ENCODE measurements at regions not wholly inside any gene's neighbourhood (a gene's known extent, or its start where the extent isn't known, plus 50 kb on each side); places are given as distances from the start of the nearest gene placed in this dataset.

DNA sequence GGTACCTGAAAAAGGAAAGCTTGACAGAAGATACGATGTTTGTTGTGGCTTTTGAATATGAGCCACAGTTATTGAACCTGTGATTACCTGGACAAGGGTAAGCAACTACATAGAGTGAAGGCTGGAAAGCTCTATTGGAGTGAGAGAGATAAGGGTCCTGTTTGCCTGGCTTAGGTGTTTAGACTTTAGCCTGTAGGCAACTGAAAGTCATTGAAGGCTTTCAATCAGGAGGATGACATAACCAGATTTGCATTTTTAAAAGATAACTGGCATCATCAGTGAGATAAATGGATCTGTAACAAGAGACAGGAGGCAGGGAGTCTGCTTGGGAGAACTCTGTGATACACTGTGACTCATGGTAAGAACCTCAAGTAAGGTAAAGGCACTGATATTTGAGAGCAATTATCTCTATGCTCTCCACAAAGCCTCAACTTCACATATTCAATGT, 128.9 kb upstream of the SOX5 start (continued):
- TF ChIP-seq TOPORS (CRISPR knock-in tag; IDR thresholded peaks at IDR 0.05): 0 out of 2 replicates have a peak, but pooled peaks have one; percentile 41
- peak; percentile 71 for TF ChIP-seq DMAP1 (CRISPR knock-in tag; IDR thresholded peaks at IDR 0.05)
- TF ChIP-seq, protein P1, sequence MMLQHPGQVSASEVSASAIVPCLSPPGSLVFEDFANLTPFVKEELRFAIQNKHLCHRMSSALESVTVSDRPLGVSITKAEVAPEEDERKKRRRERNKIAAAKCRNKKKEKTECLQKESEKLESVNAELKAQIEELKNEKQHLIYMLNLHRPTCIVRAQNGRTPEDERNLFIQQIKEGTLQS (CRISPR knock-in tag; IDR thresholded peaks at IDR 0.05): peak; percentile 84
- peak; percentile 92; the same call in 1 of the 2 replicates for TF ChIP-seq SALL1 (CRISPR knock-in tag; IDR thresholded peaks at IDR 0.05)
- TF ChIP-seq TGIF2 (CRISPR knock-in tag; IDR thresholded peaks at IDR 0.05): no peak
- no peak for TF ChIP-seq GATAD1 (CRISPR knock-in tag; IDR thresholded peaks at IDR 0.05)
- TF ChIP-seq SIX4 (CRISPR knock-in tag; IDR thresholded peaks at IDR 0.05): peak; percentile 90
- TF ChIP-seq YEATS2 (CRISPR knock-in tag; IDR thresholded peaks at IDR 0.05; ENCODE audit: borderline replicate concordance): no peak
- TF ChIP-seq PHF21A (CRISPR knock-in tag; IDR thresholded peaks at IDR 0.05): peak; percentile 80
- TF ChIP-seq HOMEZ (CRISPR knock-in tag; IDR thresholded peaks at IDR 0.05; ENCODE audit: low read depth): peak; percentile 69; the same call in 1 of the 2 replicates
- TF ChIP-seq ATRX (CRISPR knock-in tag; IDR thresholded peaks at IDR 0.05; ENCODE audit: borderline replicate concordance): no peak
- TF ChIP-seq SSRP1 (CRISPR knock-in tag; IDR thresholded peaks at IDR 0.05): no peak
- peak; percentile 97 for TF ChIP-seq ZEB1 (IDR thresholded peaks at IDR 0.05; ENCODE audit: insufficient replicate concordance, low read depth)
- TF ChIP-seq TAF1 (CRISPR knock-in tag; IDR thresholded peaks at IDR 0.05): peak; percentile 31; the same call in 1 of the 2 replicates
- TF ChIP-seq PITX1 (CRISPR knock-in tag; IDR thresholded peaks at IDR 0.05): peak; percentile 95
- TF ChIP-seq KLF13 (CRISPR knock-in tag; IDR thresholded peaks at IDR 0.05): no peak
- TF ChIP-seq FOSL2 (CRISPR knock-in tag; IDR thresholded peaks at IDR 0.05): peak; percentile 82
- peak; percentile 85 for TF ChIP-seq ERF (CRISPR knock-in tag; IDR thresholded peaks at IDR 0.05)
- no peak for TF ChIP-seq PHF8 (CRISPR knock-in tag; IDR thresholded peaks at IDR 0.05)
- TF ChIP-seq HMG20B (CRISPR knock-in tag; conservative IDR thresholded peaks at IDR 0.05): peak; percentile 77
- peak; percentile 90 for TF ChIP-seq GATAD2A (CRISPR knock-in tag; IDR thresholded peaks at IDR 0.05)
- no peak for TF ChIP-seq MTA1 (CRISPR knock-in tag; IDR thresholded peaks at IDR 0.05; ENCODE audit: borderline replicate concordance)
- TF ChIP-seq ZNF792 (CRISPR knock-in tag; IDR thresholded peaks at IDR 0.05): peak; percentile 71
- TF ChIP-seq PRDM10 (CRISPR knock-in tag; IDR thresholded peaks at IDR 0.05; ENCODE audit: low read depth): 0 out of 2 replicates have a peak, but pooled peaks have one; percentile 30
- TF ChIP-seq, protein P2, sequence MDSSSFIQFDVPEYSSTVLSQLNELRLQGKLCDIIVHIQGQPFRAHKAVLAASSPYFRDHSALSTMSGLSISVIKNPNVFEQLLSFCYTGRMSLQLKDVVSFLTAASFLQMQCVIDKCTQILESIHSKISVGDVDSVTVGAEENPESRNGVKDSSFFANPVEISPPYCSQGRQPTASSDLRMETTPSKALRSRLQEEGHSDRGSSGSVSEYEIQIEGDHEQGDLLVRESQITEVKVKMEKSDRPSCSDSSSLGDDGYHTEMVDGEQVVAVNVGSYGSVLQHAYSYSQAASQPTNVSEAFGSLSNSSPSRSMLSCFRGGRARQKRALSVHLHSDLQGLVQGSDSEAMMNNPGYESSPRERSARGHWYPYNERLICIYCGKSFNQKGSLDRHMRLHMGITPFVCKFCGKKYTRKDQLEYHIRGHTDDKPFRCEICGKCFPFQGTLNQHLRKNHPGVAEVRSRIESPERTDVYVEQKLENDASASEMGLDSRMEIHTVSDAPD (CRISPR knock-in tag; IDR thresholded peaks at IDR 0.05): peak; percentile 88; the same call in 1 of the 2 replicates

Data from HepG2 (cell line).